ENCODE measurements at regions not wholly inside any gene's neighbourhood (a gene's known extent, or its start where the extent isn't known, plus 50 kb on each side); places are given as distances from the start of the nearest gene placed in this dataset.

GRCh38 chr20:6635034-6635736, 132.3 kb upstream of the BMP2 start:
- no peaks in the 10 kb centered on the region for H3K4me1 ChIP-seq (ENCODE audit: insufficient read depth, low read length)
- no peaks in the 10 kb centered on the region for H3K79me2 ChIP-seq (ENCODE audit: insufficient read depth, low read length)
- no peak overlapping the region for H2AFZ ChIP-seq (ENCODE audit: low read length)
- H3K4me3 ChIP-seq (replicated peaks in 1 of 3; ENCODE audit: insufficient read depth in 1 of 3, low read depth in 2 of 3, low read length in 3 of 3), result no peak overlapping the region
- no peak overlapping the region for H3K9ac ChIP-seq (ENCODE audit: insufficient read depth, low read depth, low read length)
- no peaks in the 10 kb centered on the region for H3K27me3 ChIP-seq (ENCODE audit: control insufficient read depth in 1 of 2, insufficient read depth in 2 of 2, low read length in 2 of 2)
- no peak for FAIRE-seq
- intact Hi-C loops (cut with micrococcal nuclease; ENCODE audit: unreplicated experiment) (loop anchor here (5.0 kb wide), 1 partner anchor 67 kb away; no protein-coding TSS in a partner anchor), in situ Hi-C loops (cut with HindIII; ENCODE audit: extremely low pct_ligation_motif_present, low pct_unique_long_range_greater_than_20kb) (no loop called here)
- BruUV-seq (replicated peaks), result no TSS peak
- ATAC-seq, result no peak
- H3K4me2 ChIP-seq (ENCODE audit: low read depth, low read length), result no peak overlapping the region
- ChIA-PET CTCF (ENCODE audit: low intra/inter-chr PET ratio, low total read pairs) (interaction anchor here (1.9 to 2.2 kb wide), 2 partner anchors 130 to 184 kb away, joined by 6 to 12 read pairs; no protein-coding TSS in a partner anchor), POLR2A (no interaction called here)
- H3K9me3 ChIP-seq (ENCODE audit: low read length), result no peaks in the 10 kb centered on the region
- 55% methylated on average over 1 of the region's 1 CpG for WGBS (ENCODE audit: low lambda C conversion rate)
- H3K36me3 ChIP-seq (replicated peaks in 1 of 2; ENCODE audit: control insufficient read depth in 1 of 2, insufficient read depth in 2 of 2, low read length in 2 of 2), result no peaks in the 10 kb centered on the region
- TF ChIP-seq HNRNPK (IDR thresholded peaks at IDR 0.05; ENCODE audit: low read depth, low read length, poor library complexity, severe bottlenecking), result peak; percentile 93
- no peak for TF ChIP-seq KDM4B (CRISPR knock-in tag; IDR thresholded peaks at IDR 0.05)
- no peak for TF ChIP-seq ZNF816 (CRISPR knock-in tag; IDR thresholded peaks at IDR 0.05; ENCODE audit: borderline replicate concordance)
- TF ChIP-seq MAFK (conservative IDR thresholded peaks at IDR 0.05 in 1 of 2, IDR thresholded peaks at IDR 0.05 in 1 of 2; ENCODE audit: low read length in 2 of 2), result no peak
- no peak for TF ChIP-seq DMTF1 (CRISPR knock-in tag; IDR thresholded peaks at IDR 0.05)
- no peak for TF ChIP-seq CC2D1A (CRISPR knock-in tag; IDR thresholded peaks at IDR 0.05)
- no peak for TF ChIP-seq NFATC3 (CRISPR knock-in tag; IDR thresholded peaks at IDR 0.05)
- TF ChIP-seq PCBP1 (IDR thresholded peaks at IDR 0.05; ENCODE audit: borderline replicate concordance, low read depth, low read length), result 0 out of 2 replicates have a peak, but pooled peaks have one; percentile 53
- no peak for TF ChIP-seq ZNF850 (CRISPR knock-in tag; conservative IDR thresholded peaks at IDR 0.05)
- no peak for TF ChIP-seq ZNF598 (CRISPR knock-in tag; IDR thresholded peaks at IDR 0.05; ENCODE audit: borderline replicate concordance)
- no peak for TF ChIP-seq ZNF841 (CRISPR knock-in tag; IDR thresholded peaks at IDR 0.05; ENCODE audit: borderline replicate concordance)
- no peak overlapping the region for H3K27ac ChIP-seq (ENCODE audit: extremely low read length, insufficient read depth, low read length)
- no peaks in the 10 kb centered on the region for H4K20me1 ChIP-seq (ENCODE audit: insufficient read depth, low read length)
- DNase-seq (ENCODE audit: low spot score), result no peak
